CD14-positive monocyte (primary cell): ENCODE measurements at regions not wholly inside any gene's neighbourhood (a gene's known extent, or its start where the extent isn't known, plus 50 kb on each side); places are given as distances from the start of the nearest gene placed in this dataset.
"Not testable (repeated sequence)": the region's sequence is repeated elsewhere in the genome, so short reads cannot be mapped to it uniquely, and the experiment has no call there.

ENCODE experiments used
- DNase-seq, 3 donors: peaks; one replicate each; pipeline ENCODE4 v3.0.0-alpha.2; 2011 to 2022
- H2AFZ ChIP-seq: 2 replicates; pipeline ENCODE4 v1.6.0; 2012; ENCODE audit warnings: mild to moderate bottlenecking, low read depth, low read length, inconsistent platforms; ENCODE audit not compliant: insufficient read depth, poor library complexity, severe bottlenecking
- H3K27ac ChIP-seq, 2 donors: 1 replicate in 1 of 2; 2 replicates in 1 of 2; pipeline ENCODE4 v1.5.1; 2012 to 2013; ENCODE audit warnings: low read length in 2 of 2, control low read depth in 1 of 2, inconsistent platforms in 1 of 2, low read depth in 1 of 2, mild to moderate bottlenecking in 1 of 2
- H3K27me3 ChIP-seq, 2 donors: one replicate each; pipeline versions ENCODE4 v1.6.0 to v1.6.1; 2011 to 2013; ENCODE audit warnings: low read length in 2 of 2; ENCODE audit not compliant: control insufficient read depth in 2 of 2, insufficient read depth in 2 of 2
- H3K36me3 ChIP-seq, 2 donors: replicated peaks in 1 of 2; 1 replicate in 1 of 2; 2 replicates in 1 of 2; pipeline versions ENCODE4 v1.5.1 to v1.6.1; 2012 to 2013; ENCODE audit warnings: low read length in 2 of 2, control low read depth in 1 of 2, inconsistent platforms in 1 of 2, mild to moderate bottlenecking in 1 of 2; ENCODE audit not compliant: insufficient read depth in 2 of 2, control insufficient read depth in 1 of 2
- H3K4me1 ChIP-seq, 2 donors: 1 replicate in 1 of 2; 2 replicates in 1 of 2; pipeline versions ENCODE4 v1.5.1 to v1.6.1; 2012 to 2013; ENCODE audit warnings: low read length in 2 of 2, control low read depth in 1 of 2, inconsistent platforms in 1 of 2, mild to moderate bottlenecking in 1 of 2, moderate library complexity in 1 of 2; ENCODE audit not compliant: insufficient read depth in 2 of 2, control insufficient read depth in 1 of 2
- H3K4me2 ChIP-seq: replicated peaks from 2 replicates; pipeline ENCODE3; 2012; ENCODE audit warnings: low read length, moderate library complexity, mild to moderate bottlenecking; ENCODE audit not compliant: poor library complexity, severe bottlenecking; ENCODE audit errors: extremely low read depth
- H3K4me3 ChIP-seq, 3 experiments: fragments of 200-600 bp in 1 of 3; sonication (generic) in 1 of 3; replicated peaks in 1 of 3; 1 replicate in 2 of 3; 2 replicates in 1 of 3; pipeline ENCODE4 v1.5.1; 2011 to 2013; ENCODE audit warnings: low read length in 3 of 3, mild to moderate bottlenecking in 3 of 3, control low read depth in 2 of 3, low read depth in 2 of 3, inconsistent platforms in 1 of 3, moderate library complexity in 1 of 3
- H3K79me2 ChIP-seq: 2 replicates; pipeline ENCODE4 v1.6.0; 2012; ENCODE audit warnings: mild to moderate bottlenecking, control low read depth, inconsistent platforms, low read length, moderate library complexity; ENCODE audit not compliant: insufficient read depth
- H3K9ac ChIP-seq: 2 replicates; pipeline ENCODE4 v1.6.0; 2017; ENCODE audit warnings: low read length, mild to moderate bottlenecking; ENCODE audit not compliant: insufficient read depth, poor library complexity, severe bottlenecking
- H3K9me3 ChIP-seq, 2 donors: replicated peaks in 1 of 2; 1 replicate in 1 of 2; 2 replicates in 1 of 2; pipeline versions ENCODE4 v1.5.1 to v1.6.1; 2012 to 2013; ENCODE audit warnings: low read length in 2 of 2, control low read depth in 1 of 2; ENCODE audit not compliant: control insufficient read depth in 1 of 2, insufficient read depth in 1 of 2
- H4K20me1 ChIP-seq: 2 replicates; pipeline ENCODE4 v1.6.0; 2012; ENCODE audit warnings: mild to moderate bottlenecking, low read length, control low read depth, moderate library complexity; ENCODE audit not compliant: insufficient read depth
- H3K27ac Mint-ChIP-seq, 7 donors: one replicate each; pipeline ENCODE4 v1.8.0; 2020; ENCODE audit warnings: mild to moderate bottlenecking in 7 of 7, mixed read lengths in 7 of 7, moderate library complexity in 6 of 7, inconsistent platforms in 2 of 7
- H3K27me3 Mint-ChIP-seq, 3 donors: one replicate each; pipeline ENCODE4 v1.8.0; 2021 to 2022; ENCODE audit warnings: low read depth in 3 of 3, mild to moderate bottlenecking in 3 of 3, mixed read lengths in 3 of 3, moderate library complexity in 3 of 3, inconsistent platforms in 1 of 3
- H3K36me3 Mint-ChIP-seq, 2 donors: one replicate each; pipeline ENCODE4 v1.8.0; 2020; ENCODE audit warnings: mixed read lengths in 2 of 2, inconsistent platforms in 1 of 2, mild to moderate bottlenecking in 1 of 2
- H3K4me1 Mint-ChIP-seq: one replicate; pipeline ENCODE4 v1.8.0; 2020; ENCODE audit warnings: mild to moderate bottlenecking, mixed read lengths
- H3K4me3 Mint-ChIP-seq, 2 donors: one replicate each; pipeline ENCODE4 v1.8.0; 2020; ENCODE audit warnings: mild to moderate bottlenecking in 2 of 2, mixed read lengths in 2 of 2, moderate library complexity in 1 of 2
- H3K9me3 Mint-ChIP-seq, 7 donors: one replicate each; pipeline ENCODE4 v1.8.0; 2020 to 2022; ENCODE audit warnings: mixed read lengths in 7 of 7, mild to moderate bottlenecking in 6 of 7, moderate library complexity in 6 of 7, inconsistent platforms in 2 of 7
- CTCF ChIP-seq: fragments of 200-600 bp; IDR thresholded peaks from one replicate; pipeline ENCODE4 v1.8.0; 2022; ENCODE audit warnings: antibody characterized with exemption, mild to moderate bottlenecking
- WGBS: methylation state at CpG from one replicate; pipeline ENCODE4 v1.1.5; 2013; ENCODE audit warnings: missing lambda C conversion rate; ENCODE audit not compliant: insufficient coverage; 5-methylcytosine and 5-hydroxymethylcytosine counted together
- intact Hi-C, 2 donors: fragments of 100-400 bp; cut with micrococcal nuclease; formaldehyde crosslinking; loops; one replicate each; pipeline versions ENCODE4 v1.15.0 to v1.15.1; 2023

DNA sequence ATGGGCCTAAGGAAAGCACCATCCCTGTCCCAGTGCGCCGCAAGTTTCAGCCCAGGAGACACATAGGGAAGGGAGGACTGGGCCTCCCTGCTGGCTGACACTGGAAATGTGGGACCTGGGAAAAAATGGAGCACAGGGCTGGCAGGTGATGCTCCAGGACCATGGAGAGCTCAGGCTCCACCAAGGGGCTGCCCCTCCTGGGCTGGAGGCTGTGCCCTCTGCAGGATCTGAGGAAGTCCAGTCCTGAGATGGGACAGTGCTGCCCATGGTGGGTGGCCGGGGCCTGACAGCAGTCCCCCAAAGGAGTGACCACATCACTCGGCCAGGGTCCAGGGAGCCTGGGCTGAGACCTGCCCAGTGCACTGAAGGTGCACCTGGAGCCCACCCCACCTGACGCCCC is 108.6 kb upstream of the TEKT4 start:
- TF ChIP-seq CTCF: no peak
- H3K4me3 ChIP-seq: no peak overlapping the region
- H3K4me3 Mint-ChIP-seq: no peak overlapping the region
- no peaks in the 10 kb centered on the region for H3K36me3 Mint-ChIP-seq
- H3K36me3 ChIP-seq: no peaks in the 10 kb centered on the region
- intact Hi-C loops: no loop called here
- no peaks in the 10 kb centered on the region for H3K27me3 ChIP-seq
- no peak overlapping the region for H2AFZ ChIP-seq
- H3K4me1 Mint-ChIP-seq: no peaks in the 10 kb centered on the region
- no peaks in the 10 kb centered on the region for H4K20me1 ChIP-seq
- H3K4me1 ChIP-seq: no peaks in the 10 kb centered on the region
- H3K9me3 ChIP-seq: no peaks in the 10 kb centered on the region
- no peaks in the 10 kb centered on the region for H3K79me2 ChIP-seq
- no peak overlapping the region for H3K9ac ChIP-seq
- H3K27me3 Mint-ChIP-seq: peaks cover 0 to 1% (median 1%) of the 10 kb centered on the region in 3 donors
- no peak overlapping the region for H3K27ac ChIP-seq
- H3K4me2 ChIP-seq: no peak overlapping the region
- peaks cover 0 to 13% (median 2%) of the 10 kb centered on the region in 7 donors for H3K9me3 Mint-ChIP-seq
- DNase-seq: no peak
- WGBS: 68% methylated on average over 3 of the region's 5 CpGs
- H3K27ac Mint-ChIP-seq: no peak overlapping the region

GRCh38 chr2:94763318-94763717 is 107.9 kb upstream of the TEKT4 start:
- no peak for DNase-seq
- H3K4me3 Mint-ChIP-seq: no peak overlapping the region
- WGBS: 98% methylated on average over 5 of the region's 6 CpGs
- H3K27ac Mint-ChIP-seq: no peak overlapping the region
- peaks cover 0 to 13% (median 2%) of the 10 kb centered on the region in 7 donors for H3K9me3 Mint-ChIP-seq
- intact Hi-C loops: no loop called here
- Histone ChIP-seq H3K9me3 (no peaks in the 10 kb centered on the region), H4K20me1 (no peaks in the 10 kb centered on the region), H3K4me1 (no peaks in the 10 kb centered on the region), H3K27ac (no peak overlapping the region), H2AFZ (no peak overlapping the region), H3K79me2 (no peaks in the 10 kb centered on the region), H3K36me3 (no peaks in the 10 kb centered on the region), H3K27me3 (no peaks in the 10 kb centered on the region), H3K4me3 (no peak overlapping the region), H3K4me2 (no peak overlapping the region), H3K9ac (no peak overlapping the region)
- H3K36me3 Mint-ChIP-seq: no peaks in the 10 kb centered on the region
- no peak for TF ChIP-seq CTCF
- peaks cover 0 to 1% (median 1%) of the 10 kb centered on the region in 3 donors for H3K27me3 Mint-ChIP-seq
- H3K4me1 Mint-ChIP-seq: no peaks in the 10 kb centered on the region

DNA sequence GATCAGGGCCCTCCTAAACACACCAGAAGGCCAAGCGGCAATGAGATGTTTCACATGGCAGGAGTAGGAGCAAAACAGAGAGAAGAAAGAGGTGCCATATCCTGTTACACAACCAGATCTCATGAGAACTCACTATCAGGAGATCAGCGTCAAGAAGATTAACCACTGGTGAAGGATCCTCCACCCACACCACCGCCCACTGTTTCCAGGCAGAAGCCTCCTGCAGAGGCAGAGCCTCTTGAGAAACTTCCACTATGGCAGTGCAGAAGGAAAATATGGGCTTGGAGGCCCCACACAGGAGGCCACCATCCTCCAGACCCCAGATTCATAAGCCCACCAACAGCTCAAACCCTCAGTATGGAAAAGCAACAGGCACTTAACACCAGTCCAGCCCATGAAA is 106.9 kb upstream of the TEKT4 start:
- H3K79me2 ChIP-seq, H4K20me1 ChIP-seq, H3K9me3 ChIP-seq, H3K4me2 ChIP-seq, intact Hi-C loops, H2AFZ ChIP-seq, H3K36me3 Mint-ChIP-seq, H3K27ac Mint-ChIP-seq, H3K4me1 Mint-ChIP-seq, H3K27me3 Mint-ChIP-seq, H3K4me3 Mint-ChIP-seq, H3K9ac ChIP-seq, H3K27ac ChIP-seq, H3K27me3 ChIP-seq, DNase-seq, H3K4me1 ChIP-seq, H3K36me3 ChIP-seq, H3K4me3 ChIP-seq: not testable (repeated sequence)
- WGBS: 80% methylated on average over 1 of the region's 3 CpGs
- H3K9me3 Mint-ChIP-seq: peaks cover 0 to 13% (median 2%) of the 10 kb centered on the region in 7 donors
